Stomach (tissue), 8 donors: ENCODE measurements at regions not wholly inside any gene's neighbourhood (a gene's known extent, or its start where the extent isn't known, plus 50 kb on each side); places are given as distances from the start of the nearest gene placed in this dataset.
A peak's percentile ranks its signal among the peaks of the same experiment; 100 is the strongest.

Experiments
- DNase-seq, 2 donors: peaks; one replicate each; pipeline versions ENCODE4 v3.0.0 to v3.0.0-alpha.2; 2013 to 2019
- H3K27ac ChIP-seq, 5 donors: fragments of 200-600 bp in 4 of 5; sonication (generic) in 4 of 5; one replicate each; pipeline ENCODE4 v1.5.1; 2013 to 2019; ENCODE audit warnings: mild to moderate bottlenecking in 1 of 5, moderate library complexity in 1 of 5
- H3K27me3 ChIP-seq, 3 donors: fragments of 200-600 bp; sonication (generic); one replicate each; pipeline ENCODE4 v1.5.1; 2017 to 2019; ENCODE audit warnings: mixed run types in 1 of 3
- H3K36me3 ChIP-seq, 4 donors: fragments of 200-600 bp; sonication (generic); 1 replicate in 3 of 4; 2 replicates in 1 of 4; pipeline ENCODE4 v1.5.1; 2016 to 2019
- H3K4me1 ChIP-seq, 4 donors: fragments of 200-600 bp; sonication (generic); one replicate each; pipeline ENCODE4 v1.5.1; 2016 to 2019
- H3K4me3 ChIP-seq, 4 donors: fragments of 200-600 bp; sonication (generic) in 3 of 4; one replicate each; pipeline ENCODE4 v1.5.1; 2016 to 2019; ENCODE audit warnings: mild to moderate bottlenecking in 1 of 4
- H3K9me3 ChIP-seq, 4 donors: fragments of 200-600 bp; sonication (generic); one replicate each; pipeline ENCODE4 v1.5.1; 2016 to 2019
- CTCF ChIP-seq, 7 experiments: fragments of 450-650 bp in 4 of 7; fragments of 200-600 bp in 3 of 7; sonication (generic) in 3 of 7; IDR thresholded peaks; one replicate each; pipeline ENCODE4 v1.5.1; 2016 to 2019; ENCODE audit warnings: antibody characterized with exemption in 7 of 7, control low read depth in 2 of 7, mild to moderate bottlenecking in 1 of 7
- EP300 ChIP-seq: sonication (generic); formaldehyde crosslinking; IDR thresholded peaks from one replicate; pipeline ENCODE4 v1.6.1; 2017; ENCODE audit warnings: antibody characterized with exemption
- POLR2A ChIP-seq, 4 donors: fragments of 450-650 bp; IDR thresholded peaks; one replicate each; pipeline ENCODE4 v1.6.1; 2016; ENCODE audit warnings: antibody characterized with exemption in 4 of 4, control low read depth in 2 of 4, mild to moderate bottlenecking in 1 of 4, moderate library complexity in 1 of 4
- POLR2AphosphoS5 ChIP-seq, 3 donors: sonication (generic); formaldehyde crosslinking; IDR thresholded peaks; one replicate each; pipeline ENCODE4 v1.6.1; 2016; ENCODE audit warnings: antibody characterized with exemption in 3 of 3
- WGBS, 5 donors: extraction: QIAGEN DNeasy Blood & Tissue Kit in 3 of 5; methylation state at CpG; one replicate each; pipeline versions ENCODE4 v1.1.5 to v1.1.7; 2013 to 2018; 5-methylcytosine and 5-hydroxymethylcytosine counted together
- intact Hi-C: fragments of 100-400 bp; cut with DNase I; formaldehyde crosslinking; loops from one replicate; pipeline ENCODE4 v1.15.1; 2023; ENCODE audit warnings: low total_unique reads
- donor health status: healthy with polysubstance abuse.
- donor health status: Bipolar disorder and iron deficiency.
- donor health status: healthy.

- intact Hi-C loops: no loop called here
- WGBS, 5 donors: 63 to 77% (median 70%) methylated on average over 2 of the region's 2 CpGs
- H3K9me3 ChIP-seq: no peaks in the 10 kb centered on the region
- H3K36me3 ChIP-seq: no peaks in the 10 kb centered on the region
- H3K27ac ChIP-seq: peak overlapping the region in 2 of 5 donors; percentile 62 to 69
- H3K27me3 ChIP-seq: peaks cover 0 to 5% (median 0%) of the 10 kb centered on the region in 3 donors
- no peak overlapping the region for H3K4me3 ChIP-seq
- no peak for DNase-seq
- TF ChIP-seq POLR2A (IDR thresholded peaks at IDR 0.05): no peak
- TF ChIP-seq EP300: no peak
- TF ChIP-seq CTCF (IDR thresholded peaks at IDR 0.05): no peak
- TF ChIP-seq POLR2AphosphoS5 (IDR thresholded peaks at IDR 0.05): no peak
- no peaks in the 10 kb centered on the region for H3K4me1 ChIP-seq
Observed at GRCh38 chr2:238685713-238686112, 162.2 kb upstream of the TWIST2 start.

- no peaks in the 10 kb centered on the region for H3K36me3 ChIP-seq
- H3K27me3 ChIP-seq: peaks cover 0 to 5% (median 0%) of the 10 kb centered on the region in 3 donors
- no peak for DNase-seq
- TF ChIP-seq POLR2A (IDR thresholded peaks at IDR 0.05) (no peak), POLR2AphosphoS5 (IDR thresholded peaks at IDR 0.05) (no peak), EP300 (no peak), CTCF (IDR thresholded peaks at IDR 0.05) (no peak)
- H3K4me1 ChIP-seq: no peaks in the 10 kb centered on the region
- H3K4me3 ChIP-seq: no peak overlapping the region
- no peaks in the 10 kb centered on the region for H3K9me3 ChIP-seq
- intact Hi-C loops: no loop called here
- 77 to 92% (median 91%) methylated on average over 7 of the region's 7 CpGs for WGBS, 5 donors
- H3K27ac ChIP-seq: peak overlapping the region in 1 of 5 donors; percentile 69
Observed at GRCh38 chr2:238686223-238686622, 161.7 kb upstream of the TWIST2 start.

- H3K27me3 ChIP-seq: peaks cover 0 to 5% (median 0%) of the 10 kb centered on the region in 3 donors
- TF ChIP-seq CTCF (IDR thresholded peaks at IDR 0.05) (no peak), POLR2A (IDR thresholded peaks at IDR 0.05) (no peak), POLR2AphosphoS5 (IDR thresholded peaks at IDR 0.05) (no peak)
Observed at GRCh38 chr2:238688193-238689153, 159.4 kb upstream of the TWIST2 start.

GRCh38 chr2:238689331-238689730, 158.6 kb upstream of the TWIST2 start:
- Histone ChIP-seq H3K4me1 (no peaks in the 10 kb centered on the region), H3K4me3 (no peak overlapping the region)

More at GRCh38 chr2:238688193-238689153, 159.4 kb upstream of the TWIST2 start:
- intact Hi-C loops: no loop called here
- no peak overlapping the region for H3K27ac ChIP-seq
- H3K4me3 ChIP-seq: no peak overlapping the region
- no peaks in the 10 kb centered on the region for H3K4me1 ChIP-seq
- DNase-seq: no peak
- WGBS, 5 donors: 65 to 84% (median 78%) methylated on average over 23 to 24 of the region's 24 CpGs
- no peaks in the 10 kb centered on the region for H3K36me3 ChIP-seq
- no peaks in the 10 kb centered on the region for H3K9me3 ChIP-seq

More at GRCh38 chr2:238689331-238689730, 158.6 kb upstream of the TWIST2 start:
- WGBS, 5 donors: 61 to 96% (median 76%) methylated on average over 2 of the region's 2 CpGs
- Histone ChIP-seq H3K27me3 (peaks cover 0 to 5% (median 0%) of the 10 kb centered on the region in 3 donors), H3K27ac (no peak overlapping the region), H3K9me3 (no peaks in the 10 kb centered on the region), H3K36me3 (no peaks in the 10 kb centered on the region)
- TF ChIP-seq CTCF (IDR thresholded peaks at IDR 0.05): no peak
- TF ChIP-seq POLR2AphosphoS5 (IDR thresholded peaks at IDR 0.05): no peak
- TF ChIP-seq POLR2A (IDR thresholded peaks at IDR 0.05): no peak
- no peak for TF ChIP-seq EP300
- no peak for DNase-seq
- intact Hi-C loops: no loop called here
